Mesodermal cell (in vitro differentiated cells): ENCODE measurements at regions not wholly inside any gene's neighbourhood (a gene's known extent, or its start where the extent isn't known, plus 50 kb on each side); places are given as distances from the start of the nearest gene placed in this dataset.
"Not testable (repeated sequence)": the region's sequence is repeated elsewhere in the genome, so short reads cannot be mapped to it uniquely, and the experiment has no call there.

Experiments used
- H3K27ac ChIP-seq: 2 replicates; pipeline ENCODE4 v1.7.0; 2013; ENCODE audit warnings: mild to moderate bottlenecking, low read depth, low read length, moderate library complexity; ENCODE audit not compliant: severe bottlenecking
- H3K36me3 ChIP-seq: 2 replicates; pipeline ENCODE4 v1.7.1; 2013; ENCODE audit warnings: mild to moderate bottlenecking, low read length, moderate library complexity; ENCODE audit not compliant: control insufficient read depth, insufficient read depth
- H3K4me1 ChIP-seq: one replicate; pipeline ENCODE4 v1.7.1; 2013; ENCODE audit warnings: mild to moderate bottlenecking, low read length; ENCODE audit not compliant: insufficient read depth, control insufficient read depth, poor library complexity, severe bottlenecking
- H3K4me3 ChIP-seq: 2 replicates; pipeline ENCODE4 v1.7.0; 2013; ENCODE audit warnings: low read length, control low read depth, mild to moderate bottlenecking; ENCODE audit not compliant: insufficient read depth, poor library complexity, severe bottlenecking; ENCODE audit errors: extremely low read depth
- H3K9me3 ChIP-seq: 2 replicates; pipeline ENCODE4 v1.7.1; 2013; ENCODE audit warnings: mild to moderate bottlenecking, low read length, moderate library complexity; ENCODE audit not compliant: control insufficient read depth
- WGBS, 2 experiments: methylation state at CpG; one replicate each; pipeline ENCODE4 v1.1.5; 2013; ENCODE audit warnings: missing lambda C conversion rate in 2 of 2; ENCODE audit not compliant: insufficient coverage in 2 of 2; 5-methylcytosine and 5-hydroxymethylcytosine counted together

- not testable (repeated sequence) for H3K4me3 ChIP-seq, H3K4me1 ChIP-seq, H3K27ac ChIP-seq, H3K36me3 ChIP-seq, H3K9me3 ChIP-seq
- no CpG with 5 or more reads among the region's 53 CpGs for WGBS, 2 experiments
Measured at GRCh38 chr1:120232834-120233660, 56.7 kb upstream of the SEC22B start.

GRCh38 chr1:120229835-120230234 lies 53.5 kb upstream of the SEC22B start:
- no CpG with 5 or more reads among the region's 1 CpG for whole genome bisulfite sequencing, 2 experiments
- not testable (repeated sequence) for H3K36me3 ChIP-seq, H3K4me1 ChIP-seq, H3K4me3 ChIP-seq, H3K9me3 ChIP-seq, H3K27ac ChIP-seq
